ENCODE measurements at regions not wholly inside any gene's neighbourhood (a gene's known extent, or its start where the extent isn't known, plus 50 kb on each side); places are given as distances from the start of the nearest gene placed in this dataset.

- DNase-seq (ENCODE audit: low read depth, low spot score) (no peak), ATAC-seq (no peak)
- H3K27ac ChIP-seq (ENCODE audit: low read depth, low read length): no peak overlapping the region
- no peaks in the 10 kb centered on the region for H4K20me1 ChIP-seq (ENCODE audit: insufficient read depth)
- H3K9ac ChIP-seq (ENCODE audit: low read length): no peak overlapping the region
- H3K4me2 ChIP-seq (ENCODE audit: low read length): no peak overlapping the region
- ChIA-PET RAD21 (ENCODE audit: low non-redundant PET in 1 of 2, low total read pairs in 2 of 2, uncharacterized antibody in 2 of 2, unreplicated experiment in 2 of 2) (no interaction called here), POLR2A (no interaction called here), CTCF (no interaction called here)
- H2AFZ ChIP-seq (ENCODE audit: low read depth, low read length, poor library complexity, severe bottlenecking): no peak overlapping the region
- H3K27me3 ChIP-seq (ENCODE audit: insufficient read depth, low read length): no peaks in the 10 kb centered on the region
- TF ChIP-seq REST (IDR thresholded peaks at IDR 0.05; ENCODE audit: low read depth) (no peak), ZNF274 (IDR thresholded peaks at IDR 0.05; ENCODE audit: low read depth, low read length) (no peak), JUND (IDR thresholded peaks at IDR 0.05) (no peak), ELF1 (IDR thresholded peaks at IDR 0.05; ENCODE audit: borderline replicate concordance, low read depth) (no peak), ZFX (IDR thresholded peaks at IDR 0.05) (no peak), EZH2phosphoT487 (IDR thresholded peaks at IDR 0.05; ENCODE audit: borderline replicate concordance) (no peak), POLR2A (IDR thresholded peaks at IDR 0.05; ENCODE audit: borderline replicate concordance, extremely low read depth, insufficient read depth, insufficient read length) (no peak), SRF (IDR thresholded peaks at IDR 0.05; ENCODE audit: low read depth) (no peak), SP1 (IDR thresholded peaks at IDR 0.05; ENCODE audit: low read depth) (no peak), SIN3A (IDR thresholded peaks at IDR 0.05; ENCODE audit: low read depth) (no peak), MAX (IDR thresholded peaks at IDR 0.05) (no peak), POLR2AphosphoS5 (IDR thresholded peaks at IDR 0.05; ENCODE audit: low read depth, low read length) (no peak), CEBPB (IDR thresholded peaks at IDR 0.05; ENCODE audit: low read depth) (no peak), ZBTB33 (IDR thresholded peaks at IDR 0.05; ENCODE audit: extremely low read depth, insufficient replicate concordance, low read length) (no peak), FOSL1 (IDR thresholded peaks at IDR 0.05; ENCODE audit: low read depth) (no peak), EGR1 (IDR thresholded peaks at IDR 0.05; ENCODE audit: low read depth) (no peak), RAD21 (IDR thresholded peaks at IDR 0.05; ENCODE audit: low read depth) (no peak)
- H3K4me3 ChIP-seq (replicated peaks in 1 of 2; ENCODE audit: low read depth in 1 of 2, low read length in 2 of 2): no peak overlapping the region
- no peaks in the 10 kb centered on the region for H3K9me2 ChIP-seq (ENCODE audit: insufficient read depth)
- intact Hi-C loops (cut with micrococcal nuclease): no loop called here
- no TSS peak for BruUV-seq (replicated peaks)
- no peaks in the 10 kb centered on the region for H3K4me1 ChIP-seq (ENCODE audit: control insufficient read depth in 1 of 2, insufficient read depth in 2 of 2, low read length in 2 of 2)
- H3K9me3 ChIP-seq (ENCODE audit: control insufficient read depth in 1 of 2, insufficient read depth in 1 of 2, low read depth in 1 of 2, low read length in 2 of 2): no peaks in the 10 kb centered on the region
- no peaks in the 10 kb centered on the region for H3K79me2 ChIP-seq (ENCODE audit: insufficient read depth, low read length)
- H3K36me3 ChIP-seq (ENCODE audit: control insufficient read depth in 1 of 2, insufficient read depth in 2 of 2, low read length in 2 of 2): no peaks in the 10 kb centered on the region
These were observed 209.8 kb upstream of the SEMA3D start for GRCh38 chr7:85396676-85397075.
